HG03460 (cell line): ENCODE measurements at regions not wholly inside any gene's neighbourhood (a gene's known extent, or its start where the extent isn't known, plus 50 kb on each side); places are given as distances from the start of the nearest gene placed in this dataset.
A peak's percentile ranks its signal among the peaks of the same experiment; 100 is the strongest.
"Not testable (repeated sequence)": the region's sequence is repeated elsewhere in the genome, so short reads cannot be mapped to it uniquely, and the experiment has no call there.

Experiments
- ATAC-seq: cut with Tn5 transposase; IDR thresholded peaks from one replicate; pipeline ENCODE4 v1.9.1; 2021; ENCODE audit not compliant: unreplicated experiment

GRCh38 chr2:207321514-207321913, 155.8 kb upstream of the KLF7 start:
- no peak for ATAC-seq

DNA sequence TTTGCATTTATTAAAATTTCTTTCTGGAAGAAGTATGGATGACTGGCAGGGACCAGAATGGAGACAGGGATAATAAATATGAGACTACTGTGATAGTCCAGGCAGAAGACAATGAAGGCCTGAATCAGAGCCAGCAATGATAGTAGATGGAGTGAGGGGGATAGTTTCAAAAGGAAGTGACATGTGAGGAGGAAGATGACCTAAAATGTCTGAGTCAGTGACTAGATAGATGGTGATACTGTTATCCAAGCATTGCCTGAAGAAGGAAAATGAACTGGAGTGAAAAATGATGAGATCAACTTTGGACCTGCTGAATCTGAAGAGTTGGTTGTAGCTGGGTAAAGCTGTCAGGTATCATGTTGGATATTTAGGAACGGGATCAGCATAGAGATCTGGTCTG, 158.3 kb upstream of the KLF7 start:
- ATAC-seq: no peak

DNA sequence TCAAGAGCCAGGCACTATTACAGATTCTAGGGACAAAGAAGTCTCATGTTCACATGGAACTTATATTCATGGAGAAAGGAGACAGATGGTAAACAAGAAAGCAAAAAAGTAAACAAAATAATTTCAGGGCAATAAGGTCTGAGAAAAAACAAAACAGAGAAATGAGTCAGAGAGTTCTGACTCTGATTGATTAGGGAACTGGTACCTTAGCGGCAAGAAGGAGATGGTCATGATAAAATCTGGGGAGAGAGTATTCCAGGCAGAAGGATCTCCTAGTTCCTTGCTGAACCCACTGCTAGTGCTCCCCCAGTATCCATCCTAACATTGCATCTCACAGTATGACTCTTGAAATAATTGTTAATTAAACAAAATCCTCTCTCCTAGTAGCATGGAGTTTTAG, 161.8 kb upstream of the KLF7 start:
- ATAC-seq: no peak

GRCh38 chr2:207328944-207329386, 163.2 kb upstream of the KLF7 start:
- ATAC-seq: peak; percentile 43

- peak; percentile 48 for ATAC-seq
These were observed 165.2 kb upstream of the KLF7 start for GRCh38 chr2:207330912-207331311.

GRCh38 chr2:207331674-207332073, 165.9 kb upstream of the KLF7 start:
- no peak for ATAC-seq

- peak; percentile 33 for ATAC-seq
These were observed 166.9 kb upstream of the KLF7 start for GRCh38 chr2:207332480-207333212.

GRCh38 chr2:207333599-207334300, 168.0 kb upstream of the KLF7 start:
- no peak for ATAC-seq

- ATAC-seq: no peak
These were observed 168.5 kb upstream of the KLF7 start for GRCh38 chr2:207334301-207334623.

DNA sequence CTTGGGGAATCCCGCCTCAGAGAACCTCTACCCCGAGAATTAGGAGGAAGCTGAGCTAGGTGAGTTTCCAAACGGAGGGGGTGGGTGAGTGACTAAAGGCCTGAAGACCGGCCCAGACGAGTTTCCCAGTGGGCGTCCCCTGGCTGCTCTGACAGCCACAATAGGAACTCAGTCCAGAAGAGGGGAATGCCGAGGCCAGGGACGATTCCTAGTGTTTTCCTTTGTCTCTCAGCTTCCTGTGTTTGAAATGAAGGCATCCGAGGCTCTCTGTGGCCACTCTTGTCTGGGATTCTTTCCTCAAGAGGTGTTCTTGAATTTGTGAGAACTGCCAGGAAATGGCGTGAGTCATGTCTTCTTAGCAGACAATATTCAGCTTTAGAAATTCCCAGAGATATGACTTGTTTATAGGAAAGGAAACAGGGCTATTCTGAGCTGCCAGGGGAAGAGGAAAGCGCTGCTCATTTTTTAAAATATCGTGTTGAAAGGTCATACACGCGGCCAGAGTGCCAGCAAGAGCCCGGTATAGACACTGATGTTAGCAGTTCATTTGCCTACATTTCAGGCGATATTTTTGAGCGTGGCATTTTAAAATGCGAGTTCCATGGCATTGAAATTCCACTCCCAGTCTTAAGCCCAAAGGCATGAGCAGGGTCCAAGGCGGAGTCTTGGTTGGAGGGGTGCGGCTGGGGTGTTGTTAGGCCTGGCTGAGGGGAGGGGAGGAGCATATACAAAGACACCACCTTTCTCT, 169.1 kb upstream of the KLF7 start:
- ATAC-seq: peak; percentile 30

GRCh38 chr2:207337234-207338219, 171.8 kb upstream of the KLF7 start:
- peak; percentile 48 for ATAC-seq

GRCh38 chr2:207338220-207338607, 172.5 kb upstream of the KLF7 start:
- no peak for ATAC-seq

- no peak for ATAC-seq
These were observed 172.9 kb upstream of the KLF7 start for GRCh38 chr2:207338610-207339009.

DNA sequence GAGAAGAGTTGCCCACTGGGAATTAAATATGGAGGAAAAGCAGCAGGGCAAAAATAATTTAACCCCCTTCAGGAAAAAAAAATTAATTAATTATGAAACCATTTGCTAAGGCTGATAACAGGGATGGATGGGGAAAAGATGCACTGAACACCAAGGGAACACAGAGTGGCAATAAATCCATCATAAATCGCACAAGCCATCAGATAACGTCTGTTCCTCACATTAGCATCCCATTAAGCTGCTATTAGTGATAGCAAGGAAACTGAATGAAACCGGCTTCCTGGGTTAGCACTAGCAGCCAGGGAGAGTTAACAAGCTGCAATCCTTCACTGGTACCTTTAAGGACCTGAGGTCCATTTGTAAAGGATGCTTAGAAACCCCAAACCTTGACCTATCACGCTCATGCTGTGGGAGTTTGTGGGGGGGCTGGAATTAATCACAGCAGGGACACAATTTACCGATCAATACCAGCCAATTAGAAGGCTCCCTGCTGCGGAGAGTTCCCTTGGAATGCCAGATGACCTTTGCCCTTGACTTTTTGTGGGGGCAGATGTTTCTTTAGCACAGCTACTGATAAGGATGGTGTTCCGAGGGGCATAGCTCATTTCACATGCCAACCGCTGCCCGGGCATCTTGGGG, 175.5 kb upstream of the KLF7 start:
- ATAC-seq: no peak

GRCh38 chr2:207341804-207342203, 176.1 kb upstream of the KLF7 start:
- no peak for ATAC-seq

GRCh38 chr2:207344596-207345394, 179.0 kb upstream of the KLF7 start:
- not testable (repeated sequence) for ATAC-seq

DNA sequence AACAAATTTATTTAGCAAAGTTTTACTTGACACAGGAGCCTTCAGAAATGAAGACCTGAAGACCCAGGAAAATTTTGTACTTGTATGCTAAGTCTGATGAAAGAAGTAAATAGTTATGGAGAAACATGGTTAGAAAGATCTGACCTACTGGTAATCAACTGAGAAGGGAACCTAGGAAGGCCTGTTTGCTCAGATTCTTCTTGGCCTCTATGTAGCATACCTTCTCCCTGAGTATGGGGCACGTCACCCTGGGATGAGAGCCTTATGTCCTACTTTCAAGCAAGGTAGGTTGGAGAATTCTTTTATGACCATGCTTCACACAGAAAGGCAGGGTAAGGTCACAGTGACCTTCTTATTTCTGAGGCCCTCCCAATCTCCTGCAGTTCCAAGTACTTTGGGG, 178.6 kb upstream of the CREB1 start:
- no peak for ATAC-seq

- ATAC-seq: peak; percentile 87
These were observed 176.6 kb upstream of the CREB1 start for GRCh38 chr2:207352978-207353671.

- ATAC-seq: no peak
These were observed 175.9 kb upstream of the CREB1 start for GRCh38 chr2:207353836-207354235.
